ENCODE measurements at regions not wholly inside any gene's neighbourhood (a gene's known extent, or its start where the extent isn't known, plus 50 kb on each side); places are given as distances from the start of the nearest gene placed in this dataset.

DNA sequence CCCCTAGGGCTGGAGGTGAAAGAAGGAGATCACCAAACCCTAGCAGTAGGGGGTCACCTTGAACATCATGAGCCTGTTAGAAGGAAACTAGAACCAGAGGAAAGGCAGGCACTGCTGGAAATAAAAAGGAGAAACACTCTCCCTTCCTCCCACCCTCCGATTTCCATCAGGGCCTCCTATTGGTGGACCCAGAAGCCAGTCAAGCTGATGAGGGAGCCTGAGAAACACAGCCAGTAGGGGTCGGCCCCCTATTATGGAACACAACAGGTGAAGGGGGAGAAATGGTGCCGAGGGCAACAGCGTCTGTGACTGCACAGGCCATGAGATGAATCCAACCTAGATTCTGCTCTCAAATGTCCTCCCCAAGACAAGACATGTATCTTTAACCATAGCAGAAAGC is 156.1 kb upstream of the LRFN2 start:
- no peak for DNase-seq

DNA sequence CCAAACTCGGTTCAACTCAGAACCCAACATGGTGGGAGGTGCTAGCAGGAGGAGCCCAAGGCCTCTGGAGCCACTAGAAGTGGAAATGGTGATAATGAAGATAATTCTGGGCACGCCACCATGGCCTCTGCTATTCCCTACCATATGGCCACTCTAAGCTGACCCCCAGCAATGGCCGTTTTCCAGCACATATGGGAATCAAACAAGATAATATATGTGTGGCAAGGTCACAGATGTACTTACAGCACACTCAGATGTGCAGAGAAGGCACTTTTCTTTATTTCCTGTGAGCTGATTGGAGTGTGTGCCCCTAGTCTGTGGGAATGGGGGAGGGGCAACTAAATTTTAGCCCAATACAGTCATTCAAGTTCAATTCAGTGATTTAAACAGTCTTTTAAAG is 153.4 kb upstream of the LRFN2 start:
- no peak for DNase-seq

DNA sequence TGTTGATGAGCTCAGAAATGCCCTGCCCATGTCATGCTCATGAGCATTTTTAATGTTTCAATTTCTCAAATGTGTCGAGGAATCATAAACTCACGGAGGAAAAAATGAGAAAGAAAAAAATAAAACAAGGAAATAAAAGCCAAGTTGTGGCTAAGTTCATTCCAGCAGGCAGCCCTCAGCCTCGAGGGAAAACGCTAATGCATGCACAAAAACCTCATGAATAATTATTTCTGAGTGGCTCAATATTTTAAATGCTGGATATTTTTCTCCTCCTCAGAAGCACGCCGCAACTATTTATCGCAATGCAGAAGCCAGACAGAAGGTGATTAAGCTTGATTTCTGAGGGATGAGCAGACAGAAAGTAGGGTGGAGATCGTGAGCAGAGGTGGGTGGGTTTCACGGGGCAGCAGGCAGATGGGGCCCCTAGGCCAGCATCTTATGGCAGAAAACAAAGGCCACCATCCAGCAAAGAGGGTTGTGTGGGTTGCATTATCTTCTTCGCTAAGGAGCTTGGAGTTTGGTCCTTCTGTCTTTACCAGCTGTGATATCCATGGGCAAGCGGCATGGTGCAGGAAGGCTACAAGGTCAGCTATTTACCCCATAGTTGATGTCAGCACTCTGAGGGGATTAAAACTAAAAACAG is 151.5 kb upstream of the LRFN2 start:
- DNase-seq = no peak

DNA sequence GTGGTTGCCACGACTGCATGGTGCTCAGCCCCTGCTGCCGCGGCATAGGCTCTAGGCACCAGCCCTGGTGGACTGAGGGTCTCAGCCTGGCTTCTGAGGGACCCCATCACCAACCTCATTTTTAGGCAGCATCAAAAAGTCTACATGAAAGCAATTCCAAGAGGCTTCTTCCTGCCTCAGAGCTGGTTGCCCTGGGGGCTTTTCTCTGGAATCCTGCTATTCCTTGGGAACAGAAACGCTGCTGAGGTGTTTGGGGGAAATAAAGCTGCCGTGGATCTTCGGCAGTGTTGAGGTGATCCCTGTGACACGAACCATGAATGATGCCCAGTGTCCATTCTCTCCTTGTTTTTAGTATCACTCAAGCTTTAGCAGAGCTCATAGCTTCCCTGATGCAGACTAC is 148.4 kb upstream of the LRFN2 start:
- DNase-seq = no peak

DNA sequence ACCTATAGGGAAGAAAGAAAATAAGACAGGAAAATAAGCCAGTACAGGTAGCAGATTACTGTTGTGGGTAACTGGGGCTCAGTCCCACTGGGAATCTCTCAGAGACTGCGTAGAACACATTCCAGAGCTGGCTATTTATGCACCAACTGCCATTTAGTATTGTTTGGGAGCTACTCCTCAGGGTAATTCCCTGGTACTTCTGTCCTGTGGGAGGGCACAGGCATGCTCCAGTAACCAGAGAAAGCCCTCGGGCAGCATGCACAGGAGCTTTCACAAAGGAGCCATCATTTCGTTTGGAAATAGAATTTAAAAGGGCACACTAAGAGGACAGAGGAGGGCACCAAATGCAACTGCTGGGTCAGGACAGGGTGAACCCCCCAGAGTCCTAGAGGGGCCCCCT is 148.0 kb upstream of the LRFN2 start:
- DNase-seq = no peak

DNA sequence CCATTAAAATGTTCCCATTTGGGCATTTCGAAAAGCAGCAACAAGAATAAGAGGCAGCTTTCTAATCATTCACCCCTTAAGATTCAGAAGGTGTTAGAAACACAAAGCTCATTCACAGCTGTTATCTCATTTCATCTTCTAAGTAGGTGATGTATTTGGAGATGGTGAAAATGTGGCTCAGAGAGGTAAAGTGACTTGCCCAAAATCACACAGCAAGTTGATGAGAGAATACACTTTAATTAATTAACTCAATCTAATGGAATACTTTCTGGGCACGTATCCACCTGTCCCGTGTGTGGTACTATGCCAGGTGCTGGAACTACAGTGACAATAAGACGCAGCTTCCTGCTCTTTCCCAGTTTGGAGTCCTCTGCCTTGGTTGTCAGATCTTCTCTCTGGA is 147.4 kb upstream of the LRFN2 start:
- DNase-seq = no peak

DNA sequence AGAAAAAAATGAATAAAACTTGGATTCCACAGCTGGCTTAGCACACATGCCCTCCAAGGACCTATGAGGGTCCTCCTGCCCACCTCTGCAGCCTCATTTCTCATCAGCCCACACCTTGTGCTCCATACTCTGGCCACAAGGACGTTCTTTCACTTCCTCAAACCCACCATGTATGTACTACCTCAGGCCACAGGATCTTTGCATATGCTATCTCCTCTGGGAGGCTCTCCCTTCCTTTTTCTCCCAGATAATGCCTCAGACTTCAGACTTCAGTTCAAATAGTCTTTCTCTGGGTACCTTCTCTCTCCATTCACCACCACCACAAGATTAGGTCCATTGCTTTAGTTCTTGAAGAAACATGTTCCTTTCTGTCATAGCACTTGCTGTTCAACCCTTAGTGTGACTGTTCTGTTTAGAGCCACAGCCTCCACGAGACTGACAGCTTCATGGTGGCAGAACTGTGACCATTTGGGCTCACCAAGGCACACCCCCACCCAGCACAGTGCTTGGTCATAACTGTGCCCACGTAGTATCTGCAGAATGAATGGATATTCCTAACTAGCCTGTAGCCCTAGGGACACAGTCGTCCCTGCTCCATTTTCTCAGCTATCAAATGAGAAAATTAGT is 146.7 kb upstream of the LRFN2 start:
- peak; percentile 11 for DNase-seq

DNA sequence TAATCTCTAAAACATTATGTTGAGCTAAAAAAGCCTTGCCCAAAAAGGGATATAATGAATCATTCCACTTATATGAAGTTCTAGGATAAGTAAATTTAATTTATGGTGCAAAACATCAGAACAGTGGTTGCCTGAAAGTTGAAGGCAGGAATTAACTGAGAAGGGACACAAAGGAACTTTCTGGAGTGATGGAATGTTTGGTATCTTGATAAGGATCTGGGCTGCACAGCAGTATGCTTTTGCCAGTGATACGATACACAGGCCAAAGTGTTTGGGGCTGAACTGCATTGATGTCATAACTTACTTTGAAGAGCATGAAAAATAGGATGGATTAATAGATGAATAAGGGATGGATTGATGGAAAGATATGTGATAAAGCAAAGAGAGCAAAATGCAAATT is 146.1 kb upstream of the LRFN2 start:
- DNase-seq = no peak

DNA sequence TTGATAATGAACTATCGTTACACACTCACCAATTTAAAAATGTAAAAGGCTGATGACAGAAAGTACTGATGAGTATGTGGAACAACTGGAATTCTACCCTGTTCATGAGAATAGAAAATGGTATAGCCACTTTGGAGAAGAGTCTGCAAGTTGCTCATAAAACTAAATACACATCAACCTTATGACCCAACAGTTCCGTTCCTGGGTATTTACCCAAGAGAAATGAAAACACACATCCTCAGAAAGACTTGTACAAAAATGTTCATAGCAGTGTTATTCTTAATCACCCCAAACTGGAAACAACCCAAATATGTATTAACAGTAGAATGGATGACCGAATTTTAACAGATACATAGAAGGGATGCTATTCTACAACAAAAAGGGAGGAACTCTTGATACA is 145.7 kb upstream of the LRFN2 start:
- DNase-seq = no peak

DNA sequence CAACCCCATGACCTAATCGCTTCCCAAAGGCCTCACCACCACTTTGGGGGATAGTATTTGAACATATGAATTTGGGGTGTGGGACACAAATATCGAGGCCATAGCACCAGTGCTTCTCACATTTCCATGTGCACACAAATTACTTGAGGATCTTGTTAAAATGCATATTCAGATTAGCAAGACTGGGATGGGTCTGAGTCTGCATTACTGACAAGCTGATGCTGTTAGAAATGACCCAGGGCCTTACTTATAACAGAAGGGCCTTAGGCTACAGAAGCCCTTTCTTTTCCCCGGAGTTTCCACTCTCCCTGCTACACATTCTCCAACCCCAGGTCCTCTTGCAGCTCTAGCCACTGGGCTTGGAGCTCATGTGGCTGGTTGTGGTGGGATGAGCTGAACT is 141.5 kb upstream of the LRFN2 start:
- no peak for DNase-seq

DNA sequence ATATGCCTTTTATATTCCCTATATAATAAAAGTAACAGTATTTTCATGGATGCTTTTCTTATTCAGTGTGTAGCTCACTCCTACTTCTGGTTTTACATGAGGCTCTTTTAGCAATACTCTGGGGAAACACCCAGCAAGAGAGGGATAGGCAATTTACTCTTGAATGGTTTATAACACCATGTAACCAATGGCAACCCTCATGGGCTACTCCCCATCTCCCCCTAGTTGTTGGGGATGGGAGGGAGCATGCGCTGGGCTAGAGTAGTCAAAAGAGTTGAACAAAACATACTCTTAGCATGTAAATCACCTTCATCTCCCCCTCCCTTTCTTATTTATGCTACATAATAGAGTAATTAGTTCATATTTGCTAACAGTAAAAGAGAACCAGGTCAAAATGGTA is 140.1 kb upstream of the LRFN2 start:
- no peak for DNase-seq

DNA sequence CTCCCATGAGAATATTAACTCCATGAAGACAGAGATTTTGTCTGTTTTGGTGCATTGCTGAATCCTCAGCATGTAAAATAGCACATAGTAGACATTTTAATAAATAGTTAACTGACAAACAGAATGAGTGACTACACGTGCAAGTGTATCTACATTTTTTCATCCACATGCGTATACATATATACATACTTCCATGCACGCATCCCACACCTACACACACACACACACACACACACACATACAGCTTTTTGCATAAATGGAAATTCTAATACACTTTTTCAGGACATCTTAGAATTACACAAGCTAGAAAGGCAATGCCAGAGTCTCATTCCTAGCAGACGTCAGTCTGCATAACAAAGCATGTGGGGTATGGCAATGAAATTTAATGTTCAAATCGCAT is 139.7 kb upstream of the LRFN2 start:
- DNase-seq = no peak

DNA sequence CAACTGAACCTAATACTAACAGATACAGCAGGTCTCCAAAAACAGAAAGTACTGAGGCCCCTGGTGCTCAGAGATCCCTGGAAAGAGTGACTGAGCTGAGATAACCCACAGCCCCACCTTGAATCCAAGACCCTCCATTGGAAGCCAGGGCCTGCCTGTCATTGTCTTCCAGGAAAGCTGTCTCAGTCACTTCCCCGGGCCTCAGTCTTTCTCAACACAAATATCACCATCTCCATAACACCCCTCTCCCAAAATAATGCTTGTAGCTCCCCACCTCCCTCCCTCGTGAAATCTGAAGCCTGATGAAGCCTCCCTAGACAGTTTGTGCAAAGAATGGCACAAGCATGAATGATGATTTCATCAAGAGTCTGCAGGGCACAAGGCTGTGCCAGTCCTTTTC is 138.2 kb upstream of the LRFN2 start:
- DNase-seq = no peak

DNA sequence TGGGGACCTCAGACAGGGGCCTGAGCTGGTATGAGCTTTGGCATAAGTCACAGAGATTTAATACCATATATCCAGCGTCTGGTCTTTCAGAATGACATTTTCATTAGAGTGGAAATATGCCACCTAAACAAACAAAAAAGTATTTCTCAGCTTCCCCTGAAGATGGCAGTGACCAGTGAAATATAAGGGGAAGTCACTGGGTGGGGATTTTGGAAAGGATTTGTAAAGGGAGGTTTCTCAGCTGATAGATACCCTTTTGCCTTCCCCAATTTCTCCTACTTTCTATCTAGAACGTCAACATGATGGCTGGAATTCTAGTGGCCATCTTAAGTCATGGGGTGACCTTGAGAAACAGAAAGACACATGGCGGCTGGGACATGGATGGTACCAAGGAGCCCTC is 137.7 kb upstream of the LRFN2 start:
- peak; percentile 10 for DNase-seq

DNA sequence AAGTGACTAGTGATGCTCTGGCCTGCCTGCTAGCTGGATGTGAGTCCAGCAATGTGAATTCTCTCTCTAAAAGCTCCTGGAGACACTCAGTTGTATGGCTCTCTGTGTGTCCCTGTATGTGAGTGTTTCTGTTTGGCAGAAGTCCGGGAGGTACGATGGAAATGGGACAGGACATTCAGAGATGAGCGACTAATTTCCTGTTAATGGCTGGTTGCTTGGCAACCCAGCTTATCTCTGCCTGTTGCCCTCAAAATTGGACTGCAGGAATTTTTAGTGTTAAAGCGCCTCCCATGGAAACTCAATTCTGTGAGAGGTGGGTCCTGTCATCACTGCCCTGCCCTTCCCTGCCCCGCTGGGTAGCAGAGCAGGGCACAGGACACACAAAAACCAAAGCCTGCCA is 136.8 kb upstream of the LRFN2 start:
- DNase-seq = no peak

DNA sequence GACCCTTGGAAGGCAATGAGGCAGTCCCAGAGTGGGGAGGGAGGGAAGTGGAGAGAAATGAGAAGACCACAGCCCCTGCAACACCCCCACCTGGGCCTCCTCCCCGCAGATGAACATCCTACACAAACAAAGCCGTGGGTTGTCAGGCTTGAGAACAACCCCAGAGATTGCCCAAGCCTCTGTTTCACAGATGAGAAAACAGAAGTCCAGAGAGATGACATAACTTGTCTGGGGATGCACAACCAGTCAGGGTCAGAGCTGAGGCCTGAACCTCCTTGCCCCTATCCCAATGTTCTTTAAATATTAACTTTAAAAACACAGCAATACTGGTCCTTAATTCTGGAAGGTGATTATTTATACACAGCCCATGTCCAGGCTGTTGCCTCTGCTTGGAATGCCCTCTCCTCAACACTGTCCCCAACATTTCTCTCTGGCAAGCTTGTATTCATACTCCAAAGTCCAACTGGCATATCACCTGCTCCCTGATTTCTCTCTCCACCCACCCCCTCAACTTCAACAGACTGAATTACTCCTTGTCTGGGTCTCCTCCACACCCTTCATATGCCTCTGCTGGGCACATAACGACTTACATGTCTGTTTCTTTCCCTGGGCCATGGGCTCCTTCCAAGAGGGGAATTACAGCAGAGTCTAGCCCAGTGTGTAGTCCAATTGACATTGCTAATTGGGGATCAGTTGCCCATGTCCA is 135.5 kb upstream of the LRFN2 start:
- no peak for DNase-seq

DNA sequence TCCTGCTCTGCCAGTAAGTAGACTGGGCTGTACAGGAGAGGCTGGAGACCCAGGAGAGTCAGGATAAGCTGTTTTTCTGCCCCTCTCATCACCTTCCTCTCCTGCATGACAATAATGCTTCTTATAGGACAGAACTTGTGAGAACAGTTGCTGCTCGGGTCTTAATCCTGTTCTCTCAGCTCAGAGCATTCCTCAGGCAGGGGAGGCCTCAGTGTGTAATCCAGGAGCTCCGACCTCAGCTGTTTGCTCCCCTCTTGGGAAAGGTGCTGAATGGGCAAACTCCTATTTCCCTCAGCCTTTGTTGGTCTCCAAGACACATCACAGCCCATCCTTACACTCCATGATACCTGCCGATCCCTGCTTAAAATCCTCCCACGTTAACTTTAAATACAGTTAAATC is 134.9 kb upstream of the LRFN2 start:
- DNase-seq = no peak

DNA sequence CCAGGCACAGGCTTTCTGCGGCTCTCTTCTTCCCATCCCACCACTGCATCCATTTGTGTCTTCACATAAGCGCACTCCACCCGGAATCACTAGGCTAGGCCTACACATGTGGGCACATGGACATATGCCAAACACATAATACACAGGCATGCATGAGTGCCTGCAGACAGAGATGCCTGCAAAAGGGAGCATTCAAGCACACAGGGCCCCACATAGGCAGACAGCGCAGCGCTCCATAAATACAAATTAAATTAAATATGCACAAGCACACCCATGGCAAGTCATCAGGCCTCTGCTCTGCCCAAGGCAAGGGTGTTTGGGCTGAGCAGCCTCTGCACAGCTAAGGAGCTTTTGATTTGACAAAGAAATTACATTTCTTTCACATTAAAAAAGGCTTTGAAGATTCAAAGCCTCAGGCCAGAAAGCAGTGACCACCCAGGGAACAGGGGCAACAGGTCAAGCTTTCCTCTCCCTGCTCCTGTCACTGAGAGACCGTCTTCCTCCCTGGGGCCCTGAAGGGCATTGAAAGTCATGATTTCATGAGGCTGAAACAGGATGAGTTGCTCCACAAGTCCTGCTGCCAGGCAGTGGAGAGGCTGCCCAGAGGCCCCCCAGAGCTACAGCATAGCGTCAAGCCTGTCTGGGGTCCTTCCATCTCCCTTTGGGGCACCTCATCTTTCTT is 134.2 kb upstream of the LRFN2 start:
- no peak for DNase-seq

DNA sequence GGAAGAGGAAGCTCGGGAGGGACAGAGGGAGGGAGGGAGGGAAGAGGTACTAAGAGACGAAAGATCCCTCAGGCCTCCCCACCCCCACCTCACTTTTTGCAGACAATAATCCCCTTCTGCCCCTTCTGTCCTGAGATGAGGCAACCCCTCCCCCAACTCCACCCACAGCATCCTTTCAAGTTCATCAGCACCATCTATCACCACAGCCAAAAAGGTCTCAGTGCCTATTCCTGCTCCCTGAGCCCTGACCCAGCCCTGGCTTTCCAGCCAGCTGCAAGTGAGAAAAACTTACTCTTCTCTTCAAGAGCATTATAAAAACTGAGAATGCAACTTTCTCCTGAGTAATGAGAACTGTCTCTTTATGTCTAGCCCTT is 133.2 kb upstream of the LRFN2 start:
- DNase-seq = no peak

DNA sequence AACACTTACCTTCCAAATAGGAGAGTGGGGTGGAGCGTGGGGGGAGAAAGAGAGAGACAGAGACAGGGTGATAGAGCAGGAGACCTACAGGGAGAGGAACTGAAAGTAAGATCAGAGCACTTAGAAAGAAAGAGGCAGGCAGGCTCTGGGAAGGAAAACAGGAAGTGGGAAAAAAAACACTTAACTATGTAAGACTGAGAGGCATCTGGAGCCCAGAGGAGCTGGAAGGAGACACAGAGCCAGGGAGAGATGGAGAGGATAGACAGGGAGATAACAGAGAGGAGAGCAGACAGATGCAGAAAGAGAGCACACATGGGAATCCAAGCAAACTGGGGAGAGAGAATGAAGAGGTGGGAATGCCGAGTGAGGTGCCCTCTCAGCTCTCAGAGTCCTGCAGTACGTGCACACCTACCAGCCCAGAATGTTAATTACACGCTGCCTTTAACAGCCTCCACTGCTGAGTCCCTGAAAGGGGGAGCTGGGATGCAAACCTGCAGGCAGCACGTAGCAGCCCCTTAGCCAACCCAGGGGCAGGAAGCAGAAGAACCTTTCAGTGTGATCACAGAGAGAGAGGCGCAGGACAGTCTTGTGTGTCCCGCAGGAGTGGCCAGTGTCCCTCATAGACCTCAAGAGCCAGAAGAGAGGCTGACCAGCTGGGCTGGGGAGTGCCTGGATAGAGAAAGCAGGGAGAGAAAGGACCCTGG is 132.7 kb upstream of the LRFN2 start:
- DNase-seq = peak; percentile 86

DNA sequence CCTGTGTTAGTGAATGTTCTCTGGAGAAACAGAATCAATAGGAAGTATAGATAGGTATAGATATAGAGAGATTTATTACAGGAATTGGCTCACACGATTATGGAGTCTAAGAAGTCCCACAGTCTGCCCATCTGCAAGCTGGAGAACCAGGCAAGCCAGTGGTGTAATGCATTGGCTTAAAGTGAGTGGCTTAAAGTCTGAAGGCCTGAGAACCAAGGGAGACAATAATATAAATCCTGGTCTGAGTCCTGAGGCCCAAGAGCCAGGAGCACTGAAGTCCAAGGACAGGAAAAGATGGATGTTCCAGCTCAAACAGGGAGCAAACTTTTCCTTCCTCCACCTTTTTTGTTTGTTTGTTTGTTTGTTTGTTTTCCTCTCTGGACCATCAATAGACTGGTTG is 131.2 kb upstream of the LRFN2 start:
- no peak for DNase-seq

DNA sequence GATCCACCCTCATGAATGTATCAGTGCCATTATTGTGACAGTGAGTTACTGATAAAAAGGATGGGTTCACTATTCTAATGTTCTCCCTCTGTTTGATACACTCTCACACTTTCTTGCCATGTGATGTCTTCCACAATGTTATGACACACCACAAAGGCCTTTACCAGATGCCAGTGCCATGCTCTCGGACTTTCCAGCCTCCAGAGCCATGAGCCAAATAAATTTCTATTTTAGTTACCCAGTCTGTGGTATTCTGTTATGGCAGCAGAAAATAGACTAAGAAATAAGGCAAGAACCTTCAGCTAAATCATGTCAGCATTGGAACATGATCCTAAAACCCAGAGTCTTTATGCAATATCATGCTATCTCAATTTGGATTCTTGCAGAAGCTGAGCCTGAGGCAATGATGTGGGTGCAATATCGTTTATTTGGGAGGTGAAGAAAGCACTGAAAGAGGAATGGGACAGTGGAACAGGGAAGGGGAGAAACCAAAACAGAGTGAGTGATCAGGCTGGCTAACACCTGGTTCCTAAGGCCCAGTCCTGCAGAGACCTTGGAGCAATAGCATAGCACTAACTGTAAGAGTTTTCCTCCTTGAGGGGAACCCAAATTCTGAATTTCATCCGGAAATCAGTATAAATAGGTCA is 130.4 kb upstream of the LRFN2 start:
- DNase-seq = no peak
